A673 (cell line): ENCODE measurements at regions not wholly inside any gene's neighbourhood (a gene's known extent, or its start where the extent isn't known, plus 50 kb on each side); places are given as distances from the start of the nearest gene placed in this dataset.

Experiments
- BruUV-seq: library from RNA; stranded (reverse); fragments of 400-500 nt; replicated peaks from 2 replicates; lab custom pipeline; 2021; lab: Mats Ljungman, UMichigan
- CTCF ChIA-PET: fragments of 300-600 bp; sonication (Branson Sonifier 250); formaldehyde crosslinking; loops from one replicate; lab custom pipeline; 2022; ENCODE audit warnings: antibody characterized with exemption; lab: Charles Lee
- POLR2A ChIA-PET: fragments of 300-600 bp; sonication (Branson Sonifier 250); formaldehyde crosslinking; loops from one replicate; lab custom pipeline; 2022; ENCODE audit warnings: antibody characterized with exemption; ENCODE audit not compliant: low non-redundant PET; lab: Charles Lee
- DNase-seq: peaks from one replicate; pipeline ENCODE4 v3.0.0-alpha.2; 2015; ENCODE audit warnings: low spot score
- H3K27ac ChIP-seq: fragments of 200-600 bp; sonication (generic); 2 replicates; pipeline ENCODE4 v1.5.1; 2016; ENCODE audit warnings: mixed run types, low read depth, mild to moderate bottlenecking, mixed read lengths, antibody characterized with exemption, low read length; ENCODE audit not compliant: poor library complexity, severe bottlenecking
- H3K27me3 ChIP-seq: fragments of 200-600 bp; sonication (generic); replicated peaks from 2 replicates; pipeline ENCODE4 v1.6.1; 2017; ENCODE audit warnings: mixed run types, low read depth, mild to moderate bottlenecking, mixed read lengths, antibody characterized with exemption, low read length; ENCODE audit not compliant: insufficient read depth, poor library complexity
- H3K36me3 ChIP-seq: fragments of 200-600 bp; sonication (generic); 2 replicates; pipeline ENCODE4 v1.6.1; 2016; ENCODE audit warnings: mixed run types, mild to moderate bottlenecking, mixed read lengths, antibody characterized with exemption, low read length; ENCODE audit not compliant: insufficient read depth, poor library complexity, severe bottlenecking
- H3K4me1 ChIP-seq: fragments of 200-600 bp; sonication (generic); 2 replicates; pipeline ENCODE4 v1.6.1; 2017; ENCODE audit warnings: mixed run types, mild to moderate bottlenecking, mixed read lengths, antibody characterized with exemption, low read length; ENCODE audit not compliant: insufficient read depth, poor library complexity, severe bottlenecking
- H3K4me3 ChIP-seq: fragments of 200-600 bp; sonication (generic); 2 replicates; pipeline ENCODE4 v1.5.1; 2016; ENCODE audit warnings: low read depth, mixed run types, mild to moderate bottlenecking, mixed read lengths, low read length; ENCODE audit not compliant: poor library complexity, severe bottlenecking
- H3K9me3 ChIP-seq: fragments of 200-600 bp; sonication (generic); 2 replicates; pipeline ENCODE4 v1.6.1; 2016; ENCODE audit warnings: mixed run types, low read depth, mild to moderate bottlenecking, mixed read lengths, antibody characterized with exemption, low read length; ENCODE audit not compliant: poor library complexity, severe bottlenecking
- CTCF ChIP-seq: fragments of 300-800, 200-600 bp; sonication (generic); conservative IDR thresholded peaks from 2 replicates; pipeline ENCODE4 v1.5.1; 2017; ENCODE audit warnings: low read depth, mild to moderate bottlenecking, antibody characterized with exemption, low read length, moderate library complexity, mixed read lengths
- EZH2 ChIP-seq: fragments of 200-600 bp; sonication (generic); IDR thresholded peaks from 2 replicates; pipeline ENCODE4 v1.6.1; 2017; ENCODE audit warnings: borderline replicate concordance, low read depth, mild to moderate bottlenecking, mixed read lengths, antibody characterized with exemption, low read length; ENCODE audit not compliant: poor library complexity, severe bottlenecking
- intact Hi-C: fragments of 100-400 bp; cut with micrococcal nuclease; formaldehyde crosslinking; loops from one replicate; pipeline ENCODE4 v1.10.0; 2022; ENCODE audit not compliant: unreplicated experiment

GRCh38 chr7:80039251-80039884 is 95.3 kb upstream of the GNAI1 start:
- ChIA-PET POLR2A (no interaction called here), CTCF (no interaction called here)
- TF ChIP-seq CTCF (no peak), EZH2 (no peak)
- BruUV-seq: no TSS peak
- H3K36me3 ChIP-seq: no peaks in the 10 kb centered on the region
- intact Hi-C loops: no loop called here
- H3K4me3 ChIP-seq: no peak overlapping the region
- no peaks in the 10 kb centered on the region for H3K9me3 ChIP-seq
- H3K27me3 ChIP-seq: no peaks in the 10 kb centered on the region
- DNase-seq: peak; percentile 75
- peaks cover 15% of the 10 kb centered on the region for H3K4me1 ChIP-seq
- no peak overlapping the region for H3K27ac ChIP-seq

- Histone ChIP-seq H3K9me3 (no peaks in the 10 kb centered on the region), H3K36me3 (no peaks in the 10 kb centered on the region), H3K27ac (no peak overlapping the region), H3K4me3 (no peak overlapping the region), H3K4me1 (peaks cover 15% of the 10 kb centered on the region), H3K27me3 (no peaks in the 10 kb centered on the region)
- ChIA-PET CTCF (no interaction called here), POLR2A (no interaction called here)
- BruUV-seq: no TSS peak
- intact Hi-C loops: no loop called here
- TF ChIP-seq EZH2 (no peak), CTCF (no peak)
- no peak for DNase-seq
Observed at GRCh38 chr7:80037689-80038088, 96.9 kb upstream of the GNAI1 start.

- intact Hi-C loops: no loop called here
- DNase-seq: no peak
- no TSS peak for BruUV-seq
Observed at GRCh38 chr7:80036107-80036506, 98.5 kb upstream of the GNAI1 start.

More at GRCh38 chr7:80036107-80036506, 98.5 kb upstream of the GNAI1 start:
- no peak overlapping the region for H3K4me3 ChIP-seq
- no peaks in the 10 kb centered on the region for H3K36me3 ChIP-seq
- no peaks in the 10 kb centered on the region for H3K9me3 ChIP-seq
- ChIA-PET POLR2A (no interaction called here), CTCF (no interaction called here)
- peaks cover 15% of the 10 kb centered on the region for H3K4me1 ChIP-seq
- H3K27ac ChIP-seq: no peak overlapping the region
- H3K27me3 ChIP-seq: no peaks in the 10 kb centered on the region
- no peak for TF ChIP-seq CTCF
- TF ChIP-seq EZH2: no peak
